AG09319 (cell line): ENCODE measurements at regions not wholly inside any gene's neighbourhood (a gene's known extent, or its start where the extent isn't known, plus 50 kb on each side); places are given as distances from the start of the nearest gene placed in this dataset.

Source experiments
- DNase-seq: peaks from one replicate; pipeline ENCODE4 v3.0.0-alpha.2; 2010; ENCODE audit warnings: low read depth; ENCODE audit errors: extremely low read depth
- TF ChIP-seq, protein P1 (sequence below): IDR thresholded peaks from 2 replicates; pipeline ENCODE4 v1.5.1; 2011; ENCODE audit warnings: low read depth, mild to moderate bottlenecking, inconsistent platforms, low read length, moderate library complexity

DNA sequence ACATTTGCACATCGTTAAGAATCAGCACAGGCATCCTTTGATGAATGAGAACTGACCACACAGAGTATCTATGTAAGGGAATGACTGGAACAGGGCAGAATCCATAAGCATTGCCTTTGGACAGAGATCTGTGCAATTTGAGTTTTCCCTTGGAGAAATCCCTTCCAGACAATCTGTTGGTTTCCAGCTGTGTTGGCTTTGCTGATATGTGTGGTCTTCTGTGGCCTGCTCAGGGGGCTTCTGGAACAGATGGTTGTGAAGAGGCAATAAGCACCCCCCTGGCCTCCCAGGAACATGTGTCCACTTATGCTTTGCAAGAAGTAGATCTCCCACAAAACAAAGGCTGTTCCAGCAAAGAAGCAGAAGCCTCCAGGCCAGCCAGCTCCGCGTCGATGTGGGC, 111.4 kb upstream of the TMEM132C start:
- DNase-seq, result no peak
- TF ChIP-seq, protein P1, sequence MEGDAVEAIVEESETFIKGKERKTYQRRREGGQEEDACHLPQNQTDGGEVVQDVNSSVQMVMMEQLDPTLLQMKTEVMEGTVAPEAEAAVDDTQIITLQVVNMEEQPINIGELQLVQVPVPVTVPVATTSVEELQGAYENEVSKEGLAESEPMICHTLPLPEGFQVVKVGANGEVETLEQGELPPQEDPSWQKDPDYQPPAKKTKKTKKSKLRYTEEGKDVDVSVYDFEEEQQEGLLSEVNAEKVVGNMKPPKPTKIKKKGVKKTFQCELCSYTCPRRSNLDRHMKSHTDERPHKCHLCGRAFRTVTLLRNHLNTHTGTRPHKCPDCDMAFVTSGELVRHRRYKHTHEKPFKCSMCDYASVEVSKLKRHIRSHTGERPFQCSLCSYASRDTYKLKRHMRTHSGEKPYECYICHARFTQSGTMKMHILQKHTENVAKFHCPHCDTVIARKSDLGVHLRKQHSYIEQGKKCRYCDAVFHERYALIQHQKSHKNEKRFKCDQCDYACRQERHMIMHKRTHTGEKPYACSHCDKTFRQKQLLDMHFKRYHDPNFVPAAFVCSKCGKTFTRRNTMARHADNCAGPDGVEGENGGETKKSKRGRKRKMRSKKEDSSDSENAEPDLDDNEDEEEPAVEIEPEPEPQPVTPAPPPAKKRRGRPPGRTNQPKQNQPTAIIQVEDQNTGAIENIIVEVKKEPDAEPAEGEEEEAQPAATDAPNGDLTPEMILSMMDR, result no peak

DNA sequence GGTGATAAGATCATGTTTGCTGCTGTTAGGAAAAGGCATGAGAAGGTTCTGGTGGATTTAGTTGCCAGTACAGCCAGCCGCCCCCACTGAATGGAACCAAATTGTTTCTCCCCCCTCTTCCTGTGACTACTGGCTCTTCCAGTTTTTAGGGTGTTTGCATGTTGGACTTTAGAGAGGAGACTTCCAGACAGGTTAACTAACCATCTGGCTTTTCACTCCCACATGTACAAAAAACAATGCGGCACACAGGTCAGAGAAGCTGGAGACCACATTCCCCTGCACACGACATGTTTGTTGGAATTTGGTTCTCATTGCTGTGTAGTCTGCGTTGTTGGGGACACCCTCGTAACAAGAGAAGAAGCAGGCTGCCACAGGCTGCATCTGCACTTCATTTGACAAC, 103.9 kb upstream of the TMEM132C start:
- TF ChIP-seq, protein P1, result no peak
- no peak for DNase-seq

DNA sequence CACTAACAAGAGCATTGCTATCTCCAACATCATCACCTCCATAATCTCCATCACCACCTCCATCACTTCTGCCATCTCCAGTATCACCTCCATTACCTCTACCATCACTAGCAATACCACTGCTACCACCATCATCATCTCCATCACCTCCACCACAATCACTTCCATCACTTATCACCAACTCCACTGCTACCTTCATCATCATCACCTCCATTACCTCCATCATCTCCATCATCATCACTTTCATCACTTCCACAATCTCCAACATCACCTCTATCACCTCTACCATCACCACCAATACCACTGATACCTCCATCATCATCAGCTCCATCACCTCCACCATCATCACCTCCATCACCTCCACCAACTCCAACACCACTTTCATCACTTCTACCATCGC, 102.4 kb upstream of the TMEM132C start:
- DNase-seq, result no peak
- TF ChIP-seq, protein P1, result no peak

DNA sequence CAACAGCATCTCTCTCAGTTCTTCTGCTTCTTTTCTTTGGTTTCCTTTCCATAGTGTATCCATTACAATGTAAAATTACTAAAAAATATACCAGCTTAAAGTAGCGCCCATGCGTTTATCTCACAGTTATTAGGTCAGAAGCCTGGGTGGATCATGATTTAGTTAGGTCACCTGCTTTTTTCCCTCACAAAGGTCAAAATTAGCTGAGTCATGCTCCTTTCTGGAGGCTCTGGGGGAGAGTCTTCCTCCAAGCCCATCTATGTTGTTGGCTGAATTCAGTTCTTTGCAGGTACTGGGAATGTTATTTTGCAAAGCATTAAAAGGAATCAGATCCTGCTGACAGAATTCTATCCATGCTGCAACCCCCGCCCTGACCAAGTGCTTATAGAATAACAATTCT, 101.6 kb upstream of the TMEM132C start:
- TF ChIP-seq, protein P1, result no peak
- no peak for DNase-seq

DNA sequence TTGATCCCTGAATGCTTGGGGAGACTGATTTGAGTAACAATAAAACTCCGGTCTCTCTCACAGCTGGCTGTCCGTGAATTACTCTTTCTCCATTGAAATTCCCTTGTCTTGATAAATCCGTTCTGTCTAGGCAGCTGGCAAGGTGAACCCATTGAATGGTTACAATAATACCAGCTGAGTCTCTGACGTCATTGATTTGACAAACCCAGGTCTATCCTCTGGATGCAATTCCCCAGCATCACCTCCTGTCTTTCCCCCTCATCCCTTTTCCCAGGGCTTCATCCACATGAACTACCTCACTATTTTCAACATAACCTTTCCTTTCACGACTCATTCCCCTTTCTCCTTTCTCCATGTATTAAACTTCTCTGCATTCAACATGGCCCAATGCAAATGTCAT, 98.7 kb upstream of the TMEM132C start:
- TF ChIP-seq, protein P1, result no peak
- DNase-seq, result no peak

DNA sequence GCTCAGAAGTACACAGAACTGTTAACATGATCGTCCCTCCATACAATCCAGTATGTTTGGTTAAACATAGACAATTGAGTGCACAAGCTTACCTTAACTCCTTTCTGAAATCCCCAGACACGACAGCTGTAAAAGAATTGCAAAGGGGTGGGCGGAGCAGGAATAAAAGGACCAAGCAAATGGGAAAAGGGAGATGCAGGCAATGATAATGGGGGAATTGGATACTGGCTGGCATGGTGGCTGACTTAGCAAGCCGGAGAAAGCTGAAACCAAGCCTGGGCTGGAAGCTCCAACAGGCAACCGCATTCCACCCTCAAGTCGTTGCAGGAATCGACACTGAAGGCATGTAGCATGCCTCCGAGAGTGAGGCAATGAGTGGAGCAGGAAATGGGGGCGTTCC, 96.8 kb upstream of the TMEM132C start:
- DNase-seq, result no peak
- TF ChIP-seq, protein P1, result no peak

DNA sequence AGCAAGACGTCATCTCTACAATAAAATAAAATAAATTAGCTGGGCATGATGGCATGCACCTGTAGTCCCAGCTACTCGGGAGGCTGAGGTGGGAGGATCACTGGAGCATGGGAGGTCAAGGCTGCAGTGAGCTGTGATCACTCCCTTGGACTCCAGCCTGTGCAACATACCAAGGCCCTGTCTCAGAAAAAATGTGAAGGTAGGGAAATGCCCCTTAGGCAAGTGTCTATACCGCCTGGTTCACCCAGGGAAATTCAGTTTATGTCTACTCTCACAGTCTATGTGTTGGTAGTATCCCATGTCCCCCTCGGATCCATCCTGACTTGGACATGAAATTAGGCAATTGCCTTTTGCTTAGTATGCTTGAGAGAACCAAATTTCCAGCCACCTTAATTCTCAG, 88.4 kb upstream of the TMEM132C start:
- no peak for DNase-seq
- TF ChIP-seq, protein P1, result no peak
